ENCODE measurements at regions not wholly inside any gene's neighbourhood (a gene's known extent, or its start where the extent isn't known, plus 50 kb on each side); places are given as distances from the start of the nearest gene placed in this dataset.

GRCh38 chr2:44116319-44116718 is 52.4 kb upstream of the PPM1B start:
- Mint-ChIP-seq H3K4me3 (no peak overlapping the region), H3K27ac (no peak overlapping the region), H3K9me3 (peaks cover 0 to 4% (median 0%) of the 10 kb centered on the region in 7 donors), H3K4me1 (no peaks in the 10 kb centered on the region), H3K36me3 (no peaks in the 10 kb centered on the region), H3K27me3 (no peaks in the 10 kb centered on the region)
- ATAC-seq (ENCODE audit: low read depth in 2 of 2) (no peak), DNase-seq (no peak)

GRCh38 chr2:44118257-44118656 is 50.4 kb upstream of the PPM1B start:
- DNase-seq = no peak
- H3K27me3 Mint-ChIP-seq = no peaks in the 10 kb centered on the region
- H3K4me3 Mint-ChIP-seq = no peak overlapping the region
- ATAC-seq (ENCODE audit: low read depth in 2 of 2) = no peak
- H3K4me1 Mint-ChIP-seq = peaks cover 0 to 4% (median 0%) of the 10 kb centered on the region in 3 donors
- H3K36me3 Mint-ChIP-seq = no peaks in the 10 kb centered on the region
- peaks cover 0 to 4% (median 0%) of the 10 kb centered on the region in 7 donors for H3K9me3 Mint-ChIP-seq
- no peak overlapping the region for H3K27ac Mint-ChIP-seq

Data from naive B cell (primary cell).